Esophagus squamous epithelium (tissue), 5 donors: ENCODE measurements at regions not wholly inside any gene's neighbourhood (a gene's known extent, or its start where the extent isn't known, plus 50 kb on each side); places are given as distances from the start of the nearest gene placed in this dataset.
A peak's percentile ranks its signal among the peaks of the same experiment; 100 is the strongest.

Source experiments
- DNase-seq: peaks from one replicate; lab custom pipeline; 2025; lab: John Stamatoyannopoulos, UW
- H3K27ac ChIP-seq, 4 donors: fragments of 200-600 bp; sonication (generic); one replicate each; pipeline ENCODE4 v1.5.1; 2016 to 2019; ENCODE audit warnings: mild to moderate bottlenecking in 1 of 4
- H3K27me3 ChIP-seq, 4 donors: fragments of 200-600 bp; sonication (generic); 1 replicate in 3 of 4; 2 replicates in 1 of 4; pipeline versions ENCODE4 v1.5.1 to v1.6.0; 2017 to 2021; ENCODE audit warnings: antibody characterized with exemption in 1 of 4
- H3K36me3 ChIP-seq, 3 donors: fragments of 200-600 bp; sonication (generic); one replicate each; pipeline ENCODE4 v1.5.1; 2016 to 2019
- H3K4me1 ChIP-seq, 3 donors: fragments of 200-600 bp; sonication (generic); one replicate each; pipeline ENCODE4 v1.5.1; 2017 to 2019
- H3K4me3 ChIP-seq, 4 donors: fragments of 200-600 bp; sonication (generic); 1 replicate in 3 of 4; 2 replicates in 1 of 4; pipeline ENCODE4 v1.5.1; 2016 to 2019; ENCODE audit warnings: mild to moderate bottlenecking in 2 of 4, moderate library complexity in 1 of 4
- H3K9me3 ChIP-seq, 3 donors: fragments of 200-600 bp; sonication (generic); one replicate each; pipeline ENCODE4 v1.5.1; 2016 to 2019
- CTCF ChIP-seq, 6 experiments: fragments of 450-650 bp in 4 of 6; fragments of 200-600 bp in 2 of 6; sonication (generic) in 2 of 6; IDR thresholded peaks; one replicate each; pipeline ENCODE4 v1.5.1; 2016 to 2019; ENCODE audit warnings: antibody characterized with exemption in 6 of 6, mild to moderate bottlenecking in 4 of 6, moderate library complexity in 4 of 6
- POLR2A ChIP-seq, 4 donors: fragments of 450-650 bp; IDR thresholded peaks; one replicate each; pipeline ENCODE4 v1.6.1; 2017; ENCODE audit warnings: antibody characterized with exemption in 4 of 4, mild to moderate bottlenecking in 4 of 4, moderate library complexity in 3 of 4
- whole genome bisulfite sequencing, 2 donors: methylation state at CpG; one replicate each; pipeline ENCODE4 v1.1.5; 2018; 5-methylcytosine and 5-hydroxymethylcytosine counted together
- intact Hi-C: fragments of 100-400 bp; cut with DNase I; formaldehyde crosslinking; loops from one replicate; pipeline ENCODE4 v1.15.0; 2022
- donor health status: DM: yes; HTN: yes; CAD: no.

- no peak overlapping the region for H3K4me3 ChIP-seq
- H3K27me3 ChIP-seq, result no peaks in the 10 kb centered on the region
- DNase-seq, result no peak
- 35 to 47% methylated on average over 3 to 4 of the region's 10 CpGs for WGBS, 2 donors
- intact Hi-C loops, result no loop called here
- no peak overlapping the region for H3K27ac ChIP-seq
- H3K4me1 ChIP-seq, result peaks cover 8 to 17% (median 12%) of the 10 kb centered on the region in 3 donors
- no peaks in the 10 kb centered on the region for H3K36me3 ChIP-seq
- H3K9me3 ChIP-seq, result no peaks in the 10 kb centered on the region
- TF ChIP-seq CTCF (IDR thresholded peaks at IDR 0.05), result peak in 1 of 6 experiments; percentile 8
- no peak for TF ChIP-seq POLR2A (IDR thresholded peaks at IDR 0.05)
These were observed 239.8 kb downstream of the HAUS1 start for GRCh38 chr18:46343931-46344372.

- no peak for TF ChIP-seq CTCF (IDR thresholded peaks at IDR 0.05)
- no peak for TF ChIP-seq POLR2A (IDR thresholded peaks at IDR 0.05)
- H3K27ac ChIP-seq, result no peak overlapping the region
These were observed 240.4 kb downstream of the HAUS1 start for GRCh38 chr18:46344416-46345180.

GRCh38 chr18:46345181-46345465, 240.9 kb downstream of the HAUS1 start:
- TF ChIP-seq POLR2A (IDR thresholded peaks at IDR 0.05) (no peak), CTCF (IDR thresholded peaks at IDR 0.05) (no peak)
- 78% methylated on average over 4 of the region's 4 CpGs; no CpG with 5 or more reads in 1 of the 2 donors for WGBS, 2 donors

More at GRCh38 chr18:46344416-46345180, 240.4 kb downstream of the HAUS1 start:
- H3K4me1 ChIP-seq, result peaks cover 8 to 17% (median 12%) of the 10 kb centered on the region in 3 donors
- no peaks in the 10 kb centered on the region for H3K36me3 ChIP-seq
- H3K27me3 ChIP-seq, result no peaks in the 10 kb centered on the region
- H3K9me3 ChIP-seq, result no peaks in the 10 kb centered on the region
- H3K4me3 ChIP-seq, result no peak overlapping the region
- 56 to 90% methylated on average over 2 to 4 of the region's 14 CpGs for WGBS, 2 donors
- intact Hi-C loops, result no loop called here
- DNase-seq, result no peak

GRCh38 chr18:46346213-46346612, 242.0 kb downstream of the HAUS1 start:
- Histone ChIP-seq H3K4me3 (no peak overlapping the region), H3K9me3 (no peaks in the 10 kb centered on the region), H3K27me3 (no peaks in the 10 kb centered on the region), H3K4me1 (peaks cover 8 to 17% (median 12%) of the 10 kb centered on the region in 3 donors), H3K27ac (no peak overlapping the region), H3K36me3 (no peaks in the 10 kb centered on the region)
- intact Hi-C loops, result no loop called here
- TF ChIP-seq POLR2A (IDR thresholded peaks at IDR 0.05), result no peak
- TF ChIP-seq CTCF (IDR thresholded peaks at IDR 0.05), result no peak
- WGBS, 2 donors, result 71 to 87% methylated on average over 6 of the region's 6 CpGs
- DNase-seq, result no peak

More at GRCh38 chr18:46345181-46345465, 240.9 kb downstream of the HAUS1 start:
- Histone ChIP-seq H3K4me3 (no peak overlapping the region), H3K9me3 (no peaks in the 10 kb centered on the region), H3K36me3 (no peaks in the 10 kb centered on the region), H3K27me3 (no peaks in the 10 kb centered on the region), H3K4me1 (peaks cover 8 to 17% (median 12%) of the 10 kb centered on the region in 3 donors), H3K27ac (no peak overlapping the region)
- DNase-seq, result no peak
- intact Hi-C loops, result no loop called here

GRCh38 chr18:46346896-46347630, 242.9 kb downstream of the HAUS1 start:
- no peaks in the 10 kb centered on the region for H3K27me3 ChIP-seq
- DNase-seq, result no peak
- no peak for TF ChIP-seq CTCF (IDR thresholded peaks at IDR 0.05)
- TF ChIP-seq POLR2A (IDR thresholded peaks at IDR 0.05), result no peak
- H3K9me3 ChIP-seq, result no peaks in the 10 kb centered on the region
- H3K4me1 ChIP-seq, result peaks cover 8 to 17% (median 12%) of the 10 kb centered on the region in 3 donors
- no peak overlapping the region for H3K4me3 ChIP-seq
- intact Hi-C loops, result no loop called here
- no peak overlapping the region for H3K27ac ChIP-seq
- 84 to 94% methylated on average over 9 to 12 of the region's 19 CpGs for WGBS, 2 donors
- no peaks in the 10 kb centered on the region for H3K36me3 ChIP-seq
